GM10266 (cell line): ENCODE measurements at regions not wholly inside any gene's neighbourhood (a gene's known extent, or its start where the extent isn't known, plus 50 kb on each side); places are given as distances from the start of the nearest gene placed in this dataset.

Source experiments
- DNase-seq: peaks from one replicate; pipeline ENCODE4 v3.0.0; 2012; ENCODE audit errors: extremely low spot score
- CTCF ChIP-seq: IDR thresholded peaks from 2 replicates; pipeline ENCODE4 v1.5.1; 2012; ENCODE audit warnings: mild to moderate bottlenecking, low read depth; ENCODE audit not compliant: control insufficient read depth, insufficient read depth; ENCODE audit errors: missing control alignments

GRCh38 chr10:113456741-113457140 is 96.1 kb upstream of the HABP2 start:
- no peak for DNase-seq
- TF ChIP-seq CTCF = no peak

GRCh38 chr10:113457408-113457807 is 95.4 kb upstream of the HABP2 start:
- TF ChIP-seq CTCF = no peak
- DNase-seq = no peak

GRCh38 chr10:113458451-113458850 is 94.4 kb upstream of the HABP2 start:
- no peak for DNase-seq
- TF ChIP-seq CTCF = no peak

DNA sequence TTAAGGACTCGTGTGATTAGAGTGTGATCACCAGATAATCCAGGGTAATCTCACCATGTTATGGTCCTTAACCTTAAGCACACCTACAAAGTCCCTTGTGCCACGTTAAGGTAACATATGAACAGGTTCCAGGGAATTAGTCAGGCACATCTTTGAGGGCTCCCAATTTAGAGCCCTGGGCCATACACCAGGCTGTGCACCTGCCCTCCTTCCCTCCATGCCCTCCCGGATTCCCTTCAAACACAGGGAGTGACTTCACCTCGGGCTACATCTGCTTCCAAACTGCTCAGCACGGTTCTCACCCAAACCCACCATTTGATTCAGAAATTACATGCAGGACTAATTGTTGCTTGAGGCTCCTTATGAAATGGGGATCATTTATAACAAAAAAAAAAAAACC is 93.9 kb upstream of the HABP2 start:
- no peak for DNase-seq
- no peak for TF ChIP-seq CTCF

DNA sequence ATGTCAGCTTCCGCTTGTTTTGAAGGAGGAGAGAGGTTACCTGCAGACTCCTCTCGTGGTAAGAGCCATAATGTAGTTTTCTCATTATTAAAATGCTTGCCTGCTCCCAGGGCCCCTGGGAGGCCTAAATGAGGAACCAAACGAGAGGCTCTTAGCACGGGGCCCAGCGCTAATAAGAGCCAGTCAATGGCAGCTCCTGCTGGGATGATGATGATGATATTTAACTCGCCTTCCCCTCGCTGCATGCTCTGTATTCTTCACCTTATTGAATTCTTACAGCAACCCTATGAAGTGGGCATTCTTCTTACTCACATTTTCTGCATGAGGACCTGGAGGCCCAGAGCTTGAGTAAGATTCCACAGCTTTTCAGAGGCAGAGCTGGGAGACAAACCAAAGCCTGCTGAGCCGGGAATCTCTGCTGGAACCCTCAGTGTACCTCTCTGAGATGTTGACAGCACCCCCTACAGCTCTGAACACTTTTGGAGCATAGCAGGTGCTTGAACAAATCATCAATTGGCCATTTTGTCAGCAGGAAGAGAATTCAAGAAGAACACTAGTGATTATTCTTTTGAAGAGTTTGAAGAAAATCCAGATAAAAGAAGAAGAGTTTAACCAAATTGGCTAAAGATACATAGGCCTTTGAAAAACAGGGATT is 93.1 kb upstream of the HABP2 start:
- no peak for TF ChIP-seq CTCF
- no peak for DNase-seq

DNA sequence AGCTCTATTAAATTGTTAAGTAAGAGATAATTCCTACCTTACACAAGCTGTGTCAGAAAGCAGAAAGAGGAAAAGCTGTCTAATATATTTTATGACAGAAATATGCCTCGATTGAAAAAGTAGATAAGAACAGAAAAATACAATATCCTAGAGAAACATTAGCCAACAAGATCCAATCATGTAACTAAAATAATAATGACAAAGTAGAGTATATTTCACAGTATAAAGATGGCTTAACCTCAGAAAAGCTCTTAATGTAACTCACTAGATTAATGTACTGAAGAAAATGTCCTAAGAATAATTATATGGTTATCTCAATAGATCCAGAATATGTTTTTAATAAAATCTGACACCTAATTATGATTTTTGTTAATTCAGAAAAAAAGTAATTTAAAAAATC is 89.8 kb upstream of the HABP2 start:
- TF ChIP-seq CTCF = no peak
- DNase-seq = no peak

- TF ChIP-seq CTCF = no peak
These were observed 89.1 kb upstream of the HABP2 start for GRCh38 chr10:113463777-113464176.

More at GRCh38 chr10:113463777-113464176, 89.1 kb upstream of the HABP2 start:
- DNase-seq = no peak
